Uterus (tissue), 2 donors: ENCODE measurements at regions not wholly inside any gene's neighbourhood (a gene's known extent, or its start where the extent isn't known, plus 50 kb on each side); places are given as distances from the start of the nearest gene placed in this dataset.

Source experiments
- POLR2A ChIP-seq, 2 donors: fragments of 450-650 bp; IDR thresholded peaks; one replicate each; pipeline ENCODE4 v1.6.1; 2016; ENCODE audit warnings: antibody characterized with exemption in 2 of 2, mild to moderate bottlenecking in 1 of 2, moderate library complexity in 1 of 2
- TF ChIP-seq, protein P1 (sequence below), 4 experiments: fragments of 200-600 bp in 2 of 4; fragments of 450-650 bp in 2 of 4; sonication (generic) in 2 of 4; IDR thresholded peaks; one replicate each; pipeline ENCODE4 v1.5.1; 2016 to 2019; ENCODE audit warnings: antibody characterized with exemption in 4 of 4, mild to moderate bottlenecking in 2 of 4, moderate library complexity in 1 of 4

DNA sequence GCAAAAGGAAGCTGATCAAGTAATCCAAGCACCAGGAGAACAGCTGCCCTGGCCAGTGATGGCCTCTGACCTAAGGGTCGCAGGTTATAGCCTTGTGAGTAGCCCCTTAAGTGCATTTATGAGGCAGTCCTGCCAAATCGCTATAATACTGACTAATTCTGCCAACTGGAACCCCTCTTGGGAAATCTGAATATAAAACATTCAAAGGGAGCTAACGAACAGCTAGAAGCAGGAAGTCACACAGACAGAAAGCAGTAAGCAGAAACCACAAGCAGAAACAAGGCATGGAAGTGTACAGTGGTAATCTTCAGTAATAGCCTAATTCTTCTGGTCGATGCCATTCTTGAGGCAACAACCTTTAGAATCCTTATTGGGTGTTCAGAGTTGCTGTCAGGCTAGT lies 521.3 kb downstream of the METTL4 start:
- TF ChIP-seq, protein P1, sequence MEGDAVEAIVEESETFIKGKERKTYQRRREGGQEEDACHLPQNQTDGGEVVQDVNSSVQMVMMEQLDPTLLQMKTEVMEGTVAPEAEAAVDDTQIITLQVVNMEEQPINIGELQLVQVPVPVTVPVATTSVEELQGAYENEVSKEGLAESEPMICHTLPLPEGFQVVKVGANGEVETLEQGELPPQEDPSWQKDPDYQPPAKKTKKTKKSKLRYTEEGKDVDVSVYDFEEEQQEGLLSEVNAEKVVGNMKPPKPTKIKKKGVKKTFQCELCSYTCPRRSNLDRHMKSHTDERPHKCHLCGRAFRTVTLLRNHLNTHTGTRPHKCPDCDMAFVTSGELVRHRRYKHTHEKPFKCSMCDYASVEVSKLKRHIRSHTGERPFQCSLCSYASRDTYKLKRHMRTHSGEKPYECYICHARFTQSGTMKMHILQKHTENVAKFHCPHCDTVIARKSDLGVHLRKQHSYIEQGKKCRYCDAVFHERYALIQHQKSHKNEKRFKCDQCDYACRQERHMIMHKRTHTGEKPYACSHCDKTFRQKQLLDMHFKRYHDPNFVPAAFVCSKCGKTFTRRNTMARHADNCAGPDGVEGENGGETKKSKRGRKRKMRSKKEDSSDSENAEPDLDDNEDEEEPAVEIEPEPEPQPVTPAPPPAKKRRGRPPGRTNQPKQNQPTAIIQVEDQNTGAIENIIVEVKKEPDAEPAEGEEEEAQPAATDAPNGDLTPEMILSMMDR (IDR thresholded peaks at IDR 0.05), result no peak
- TF ChIP-seq POLR2A (IDR thresholded peaks at IDR 0.05), result no peak
